GM19043 (cell line): ENCODE measurements at regions not wholly inside any gene's neighbourhood (a gene's known extent, or its start where the extent isn't known, plus 50 kb on each side); places are given as distances from the start of the nearest gene placed in this dataset.
A peak's percentile ranks its signal among the peaks of the same experiment; 100 is the strongest.
"Not testable (repeated sequence)": the region's sequence is repeated elsewhere in the genome, so short reads cannot be mapped to it uniquely, and the experiment has no call there.

Experiments used
- ATAC-seq: cut with Tn5 transposase; IDR thresholded peaks from one replicate; pipeline ENCODE4 v1.9.1; 2021; ENCODE audit warnings: low read depth; ENCODE audit not compliant: unreplicated experiment

- ATAC-seq = no peak
These were observed 51.7 kb upstream of the MYO10 start for GRCh38 chr5:16987776-16988175.

GRCh38 chr5:16990817-16991520 is 54.9 kb upstream of the MYO10 start:
- ATAC-seq = not testable (repeated sequence)

- ATAC-seq = no peak
These were observed 55.9 kb upstream of the MYO10 start for GRCh38 chr5:16992006-16992405.

- ATAC-seq = peak; percentile 71
These were observed 56.4 kb upstream of the MYO10 start for GRCh38 chr5:16992444-16992843.

- ATAC-seq = no peak
These were observed 58.5 kb upstream of the MYO10 start for GRCh38 chr5:16994565-16994964.

GRCh38 chr5:16995372-16995771 is 59.3 kb upstream of the MYO10 start:
- ATAC-seq = no peak

GRCh38 chr5:17000291-17000939 is 64.3 kb upstream of the MYO10 start:
- no peak for ATAC-seq

GRCh38 chr5:17001428-17001827 is 65.3 kb upstream of the MYO10 start:
- ATAC-seq = no peak

GRCh38 chr5:17004441-17005106 is 68.5 kb upstream of the MYO10 start:
- no peak for ATAC-seq

- no peak for ATAC-seq
These were observed 69.2 kb upstream of the MYO10 start for GRCh38 chr5:17005107-17005828.

- ATAC-seq = no peak
These were observed 76.2 kb upstream of the MYO10 start for GRCh38 chr5:17012289-17012688.

GRCh38 chr5:17014686-17015085 is 78.6 kb upstream of the MYO10 start:
- ATAC-seq = no peak

- ATAC-seq = no peak
These were observed 82.8 kb upstream of the MYO10 start for GRCh38 chr5:17018871-17019270.

- no peak for ATAC-seq
These were observed 83.2 kb upstream of the MYO10 start for GRCh38 chr5:17019324-17019723.

- no peak for ATAC-seq
These were observed 84.9 kb upstream of the MYO10 start for GRCh38 chr5:17020678-17021601.

GRCh38 chr5:17021602-17021932 is 85.5 kb upstream of the MYO10 start:
- ATAC-seq = no peak

GRCh38 chr5:17022296-17022695 is 86.2 kb upstream of the MYO10 start:
- no peak for ATAC-seq

GRCh38 chr5:17024686-17025180 is 88.6 kb upstream of the MYO10 start:
- no peak for ATAC-seq

GRCh38 chr5:17031659-17032277 is 95.7 kb upstream of the MYO10 start:
- ATAC-seq = not testable (repeated sequence)
